Keratinocyte (primary cell): ENCODE measurements at regions not wholly inside any gene's neighbourhood (a gene's known extent, or its start where the extent isn't known, plus 50 kb on each side); places are given as distances from the start of the nearest gene placed in this dataset.

Experiments used
- DNase-seq: peaks from one replicate; pipeline ENCODE4 v3.0.0-alpha.2; 2011; ENCODE audit warnings: low read depth, missing footprints, low spot score
- FAIRE-seq: peaks from 2 replicates; lab custom pipeline; 2011; peaks lifted over from hg19 to GRCh38; lab: Jason Lieb, UNC
- H2AFZ ChIP-seq: 2 replicates; pipeline ENCODE4 v1.6.0; 2012; ENCODE audit warnings: low read length, control low read depth, inconsistent platforms; ENCODE audit not compliant: control insufficient read depth
- H3K27ac ChIP-seq: 2 replicates; pipeline ENCODE4 v1.5.1; 2011; ENCODE audit warnings: low read length; ENCODE audit not compliant: control insufficient read depth, insufficient read depth
- H3K27me3 ChIP-seq: 3 replicates; pipeline ENCODE4 v1.6.0; 2011; ENCODE audit warnings: low read length; ENCODE audit not compliant: control insufficient read depth, insufficient read depth; ENCODE audit errors: extremely low read depth
- H3K36me3 ChIP-seq, 2 experiments: 2 replicates in 1 of 2; 3 replicates in 1 of 2; pipeline ENCODE4 v1.5.1; 2011; ENCODE audit warnings: low read length in 2 of 2, mild to moderate bottlenecking in 1 of 2; ENCODE audit not compliant: control insufficient read depth in 2 of 2, insufficient read depth in 2 of 2; ENCODE audit errors: extremely low read depth in 1 of 2
- H3K4me1 ChIP-seq: 3 replicates; pipeline ENCODE4 v1.5.1; 2011; ENCODE audit warnings: low read length; ENCODE audit not compliant: control insufficient read depth, insufficient read depth; ENCODE audit errors: extremely low read depth
- H3K4me2 ChIP-seq: 3 replicates; pipeline ENCODE4 v1.6.0; 2011; ENCODE audit warnings: low read depth, low read length; ENCODE audit not compliant: control insufficient read depth, insufficient read depth; ENCODE audit errors: extremely low read depth
- H3K4me3 ChIP-seq, 3 experiments: fragments of 200-600 bp in 1 of 3; sonication (generic) in 1 of 3; 2 replicates in 2 of 3; 3 replicates in 1 of 3; pipeline ENCODE4 v1.5.1; 2011 to 2016; ENCODE audit warnings: low read length in 3 of 3, mild to moderate bottlenecking in 3 of 3, control low read depth in 2 of 3, inconsistent platforms in 1 of 3, low read depth in 1 of 3, mixed read lengths in 1 of 3, mixed run types in 1 of 3, moderate library complexity in 1 of 3; ENCODE audit not compliant: control insufficient read depth in 2 of 3, insufficient read depth in 2 of 3; ENCODE audit errors: extremely low read depth in 1 of 3
- H3K79me2 ChIP-seq: 2 replicates; pipeline ENCODE4 v1.6.0; 2012; ENCODE audit warnings: low read length; ENCODE audit not compliant: control insufficient read depth, insufficient read depth
- H3K9ac ChIP-seq: 3 replicates; pipeline ENCODE4 v1.6.0; 2011; ENCODE audit warnings: low read length; ENCODE audit not compliant: control insufficient read depth, insufficient read depth; ENCODE audit errors: extremely low read depth
- H3K9me1 ChIP-seq: 3 replicates; pipeline ENCODE4 v1.6.0; 2011; ENCODE audit warnings: low read length; ENCODE audit not compliant: control insufficient read depth, insufficient read depth; ENCODE audit errors: extremely low read depth
- H3K9me3 ChIP-seq: 2 replicates; pipeline ENCODE4 v1.5.1; 2012; ENCODE audit warnings: low read depth, low read length; ENCODE audit not compliant: control insufficient read depth
- H4K20me1 ChIP-seq: 3 replicates; pipeline ENCODE4 v1.6.0; 2011; ENCODE audit warnings: low read length; ENCODE audit not compliant: control insufficient read depth, insufficient read depth; ENCODE audit errors: extremely low read depth
- EZH2 ChIP-seq: IDR thresholded peaks from one replicate; pipeline ENCODE4 v1.6.1; 2012; ENCODE audit warnings: inconsistent platforms, mild to moderate bottlenecking, low read length, moderate library complexity
- dilution Hi-C: fragments of 300-500 bp; cut with MboI; formaldehyde crosslinking; loops from one replicate; pipeline ENCODE4 v1.7.0; 2020; ENCODE audit warnings: low sequenced_read_pairs; ENCODE audit not compliant: extremely low pct_ligation_motif_present
- TF ChIP-seq, protein P1 (sequence below), 3 experiments: IDR thresholded peaks in 1 of 3; conservative IDR thresholded peaks in 1 of 3; optimal IDR thresholded peaks in 1 of 3; 2 replicates in 2 of 3; 3 replicates in 1 of 3; pipeline versions ENCODE3 to v1.5.1; 2011; ENCODE audit warnings: low read length in 3 of 3, mild to moderate bottlenecking in 3 of 3, moderate library complexity in 2 of 3, control low read depth in 1 of 3, inconsistent platforms in 1 of 3; ENCODE audit not compliant: insufficient read depth in 2 of 3; ENCODE audit errors: extremely low read depth in 1 of 3

DNA sequence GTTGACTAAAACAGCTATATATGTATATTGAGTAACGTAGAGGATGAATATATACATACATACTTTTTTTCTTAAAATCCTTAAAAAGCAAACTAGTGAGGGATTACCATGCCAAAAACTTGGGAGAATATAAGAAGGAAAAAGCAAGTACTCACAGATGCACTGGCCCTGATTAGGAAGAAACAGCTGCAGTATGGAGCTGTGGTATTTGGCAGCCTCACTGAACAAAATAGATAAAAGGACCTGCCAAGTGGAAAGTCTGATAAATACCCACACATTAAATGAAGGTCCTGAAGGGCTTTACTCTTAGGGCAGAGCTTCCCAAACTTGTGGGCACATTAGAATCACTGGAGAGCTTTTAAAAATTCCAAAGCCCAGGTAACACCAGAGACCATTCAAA, 80.6 kb downstream of the FEM1C start:
- no peak overlapping the region for H3K27ac ChIP-seq
- FAIRE-seq (peak; percentile 23), DNase-seq (no peak)
- no peak overlapping the region for H2AFZ ChIP-seq
- H3K36me3 ChIP-seq: no peaks in the 10 kb centered on the region
- H3K4me2 ChIP-seq: no peak overlapping the region
- peaks cover 31% of the 10 kb centered on the region for H3K4me1 ChIP-seq
- no peaks in the 10 kb centered on the region for H3K9me3 ChIP-seq
- no peak overlapping the region for H3K4me3 ChIP-seq
- no peaks in the 10 kb centered on the region for H3K27me3 ChIP-seq
- no peaks in the 10 kb centered on the region for H3K9me1 ChIP-seq
- dilution Hi-C loops: no loop called here
- no peaks in the 10 kb centered on the region for H3K79me2 ChIP-seq
- no peak overlapping the region for H3K9ac ChIP-seq
- no peak for TF ChIP-seq EZH2
- TF ChIP-seq, protein P1, sequence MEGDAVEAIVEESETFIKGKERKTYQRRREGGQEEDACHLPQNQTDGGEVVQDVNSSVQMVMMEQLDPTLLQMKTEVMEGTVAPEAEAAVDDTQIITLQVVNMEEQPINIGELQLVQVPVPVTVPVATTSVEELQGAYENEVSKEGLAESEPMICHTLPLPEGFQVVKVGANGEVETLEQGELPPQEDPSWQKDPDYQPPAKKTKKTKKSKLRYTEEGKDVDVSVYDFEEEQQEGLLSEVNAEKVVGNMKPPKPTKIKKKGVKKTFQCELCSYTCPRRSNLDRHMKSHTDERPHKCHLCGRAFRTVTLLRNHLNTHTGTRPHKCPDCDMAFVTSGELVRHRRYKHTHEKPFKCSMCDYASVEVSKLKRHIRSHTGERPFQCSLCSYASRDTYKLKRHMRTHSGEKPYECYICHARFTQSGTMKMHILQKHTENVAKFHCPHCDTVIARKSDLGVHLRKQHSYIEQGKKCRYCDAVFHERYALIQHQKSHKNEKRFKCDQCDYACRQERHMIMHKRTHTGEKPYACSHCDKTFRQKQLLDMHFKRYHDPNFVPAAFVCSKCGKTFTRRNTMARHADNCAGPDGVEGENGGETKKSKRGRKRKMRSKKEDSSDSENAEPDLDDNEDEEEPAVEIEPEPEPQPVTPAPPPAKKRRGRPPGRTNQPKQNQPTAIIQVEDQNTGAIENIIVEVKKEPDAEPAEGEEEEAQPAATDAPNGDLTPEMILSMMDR (optimal IDR thresholded peaks at IDR 0.05 in 1 of 3, IDR thresholded peaks at IDR 0.05 in 1 of 3, conservative IDR thresholded peaks at IDR 0.05 in 1 of 3; ENCODE audit: extremely low read depth in 1 of 3, insufficient read depth in 2 of 3, low read length in 3 of 3): no peak
- no peaks in the 10 kb centered on the region for H4K20me1 ChIP-seq

DNA sequence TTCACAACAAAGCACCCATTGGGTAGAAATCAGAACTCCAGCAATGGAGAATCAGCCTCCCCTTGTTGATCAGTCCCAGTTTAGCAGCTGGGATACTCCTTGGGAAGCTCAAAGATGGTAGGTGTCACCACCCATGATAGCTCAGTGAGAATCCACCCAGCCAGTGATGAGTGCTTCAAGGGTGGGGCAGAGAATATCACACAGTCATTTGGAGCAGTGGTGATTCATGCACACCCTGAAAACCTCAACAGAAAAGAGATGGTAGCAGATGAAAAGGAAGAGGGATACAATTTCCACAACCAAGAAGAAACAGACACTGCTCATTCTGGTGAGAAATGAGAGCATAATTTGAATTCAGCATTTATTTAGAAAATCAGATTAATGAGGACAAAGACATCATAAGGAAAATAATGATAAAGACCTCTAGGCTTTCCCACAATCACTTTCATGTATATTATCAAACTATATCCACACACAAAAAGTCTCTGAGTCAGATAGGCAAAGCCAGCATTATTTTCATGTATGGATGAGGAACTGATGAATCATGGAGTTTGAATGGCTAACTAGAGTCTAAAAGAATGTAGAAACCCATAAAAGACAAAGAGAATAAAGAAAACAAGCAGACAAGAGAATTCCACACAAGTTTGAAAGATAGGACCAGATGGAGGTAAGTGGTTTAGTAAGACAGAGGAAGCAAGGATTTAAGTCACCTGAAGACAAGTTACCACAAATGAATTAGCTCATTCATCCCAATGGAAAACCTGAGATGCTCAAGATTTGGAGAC, 82.9 kb downstream of the FEM1C start:
- dilution Hi-C loops: no loop called here
- peak overlapping the region; percentile 2 for H2AFZ ChIP-seq
- peak overlapping the region; percentile 67 for H3K9ac ChIP-seq
- TF ChIP-seq EZH2: no peak
- TF ChIP-seq, protein P1 (optimal IDR thresholded peaks at IDR 0.05 in 1 of 3, IDR thresholded peaks at IDR 0.05 in 1 of 3, conservative IDR thresholded peaks at IDR 0.05 in 1 of 3; ENCODE audit: extremely low read depth in 1 of 3, insufficient read depth in 2 of 3, low read length in 3 of 3): no peak
- no peaks in the 10 kb centered on the region for H4K20me1 ChIP-seq
- H3K4me2 ChIP-seq: peak overlapping the region; percentile 64
- DNase-seq (peak; percentile 71), FAIRE-seq (no peak)
- no peaks in the 10 kb centered on the region for H3K36me3 ChIP-seq
- H3K4me1 ChIP-seq: peaks cover 31% of the 10 kb centered on the region
- peak overlapping the region in 2 of 3 experiments; percentile 5 to 15 for H3K4me3 ChIP-seq
- H3K27me3 ChIP-seq: no peaks in the 10 kb centered on the region
- H3K27ac ChIP-seq: peak overlapping the region; percentile 91
- no peaks in the 10 kb centered on the region for H3K79me2 ChIP-seq
- no peaks in the 10 kb centered on the region for H3K9me1 ChIP-seq
- no peaks in the 10 kb centered on the region for H3K9me3 ChIP-seq
